WTC11 (cell line): ENCODE measurements at regions not wholly inside any gene's neighbourhood (a gene's known extent, or its start where the extent isn't known, plus 50 kb on each side); places are given as distances from the start of the nearest gene placed in this dataset.

ENCODE experiments used
- ATAC-seq: fragments of 200-7000 bp; cut with Tn5 transposase; 2 replicates; pipeline ENCODE4 v1.10.0; 2021; ENCODE audit warnings: mild to moderate bottlenecking, moderate library complexity
- CTCF ChIA-PET: fragments of 300-600 bp; sonication (Branson Sonifier 250); formaldehyde crosslinking; loops from one replicate; lab custom pipeline; 2021; ENCODE audit warnings: antibody characterized with exemption; lab: Charles Lee
- POLR2A ChIA-PET: fragments of 350-600 bp; sonication (Branson Sonifier 250); formaldehyde crosslinking; loops from one replicate; lab custom pipeline; 2021; ENCODE audit warnings: antibody characterized with exemption; lab: Charles Lee
- DNase-seq: peaks from one replicate; pipeline ENCODE4 v3.0.0; 2021; ENCODE audit warnings: low spot score
- H3K27ac Mint-ChIP-seq: 2 replicates; pipeline ENCODE4 v1.8.0; 2021; ENCODE audit warnings: mixed read lengths
- H3K27me3 Mint-ChIP-seq: 2 replicates; pipeline ENCODE4 v1.8.0; 2021; ENCODE audit warnings: low read depth, mild to moderate bottlenecking, moderate library complexity, mixed read lengths
- H3K36me3 Mint-ChIP-seq: 2 replicates; pipeline ENCODE4 v1.8.0; 2021; ENCODE audit warnings: mixed read lengths
- H3K4me1 Mint-ChIP-seq: 2 replicates; pipeline ENCODE4 v1.8.0; 2022; ENCODE audit warnings: mixed read lengths
- H3K4me3 Mint-ChIP-seq: 2 replicates; pipeline ENCODE4 v1.8.0; 2021; ENCODE audit warnings: mild to moderate bottlenecking, moderate library complexity, mixed read lengths
- H3K9me3 Mint-ChIP-seq: 2 replicates; pipeline ENCODE4 v1.8.0; 2021; ENCODE audit warnings: mixed read lengths
- ARID4B ChIP-seq: sonication (generic); formaldehyde crosslinking; IDR thresholded peaks from 2 replicates; pipeline ENCODE4 v1.8.0; 2023; ENCODE audit warnings: missing genetic modification reagents, mild to moderate bottlenecking, borderline replicate concordance
- CBFB ChIP-seq: sonication (generic); formaldehyde crosslinking; IDR thresholded peaks from 2 replicates; pipeline ENCODE4 v1.8.1; 2022; ENCODE audit warnings: mild to moderate bottlenecking, low read depth, missing genetic modification reagents
- NFYB ChIP-seq: sonication (generic); formaldehyde crosslinking; conservative IDR thresholded peaks from 2 replicates; pipeline ENCODE4 v1.8.0; 2022; ENCODE audit warnings: low read depth, missing genetic modification reagents
- NR1H2 ChIP-seq: sonication (generic); formaldehyde crosslinking; IDR thresholded peaks from 2 replicates; pipeline ENCODE4 v1.9.0; 2021; ENCODE audit warnings: mild to moderate bottlenecking, moderate library complexity, missing genetic modification reagents
- NR2C2 ChIP-seq: sonication (generic); formaldehyde crosslinking; IDR thresholded peaks from 2 replicates; pipeline ENCODE4 v1.8.0; 2022; ENCODE audit warnings: mild to moderate bottlenecking, missing genetic modification reagents
- PRRX2 ChIP-seq: fragments of 250-450 bp; sonication (Bioruptor Pico); IDR thresholded peaks from 2 replicates; pipeline ENCODE4 v1.8.0; 2021; ENCODE audit warnings: mild to moderate bottlenecking
- RORB ChIP-seq: fragments of 250-450 bp; sonication (Bioruptor Pico); IDR thresholded peaks from 2 replicates; pipeline ENCODE4 v1.9.0; 2021; ENCODE audit warnings: mild to moderate bottlenecking
- SMAD4 ChIP-seq: sonication (generic); formaldehyde crosslinking; IDR thresholded peaks from 2 replicates; pipeline ENCODE4 v1.8.0; 2022; ENCODE audit warnings: mild to moderate bottlenecking, missing genetic modification reagents
- SP1 ChIP-seq: sonication (generic); formaldehyde crosslinking; conservative IDR thresholded peaks from 2 replicates; pipeline ENCODE4 v1.8.1; 2022; ENCODE audit warnings: missing genetic modification reagents
- TCF7 ChIP-seq: sonication (generic); formaldehyde crosslinking; IDR thresholded peaks from 2 replicates; pipeline ENCODE4 v1.8.0; 2022; ENCODE audit warnings: mild to moderate bottlenecking, low read depth, missing genetic modification reagents, moderate library complexity
- TEAD1 ChIP-seq: sonication (generic); formaldehyde crosslinking; IDR thresholded peaks from 2 replicates; pipeline ENCODE4 v1.8.0; 2022; ENCODE audit warnings: mild to moderate bottlenecking, missing genetic modification reagents
- TEAD4 ChIP-seq: sonication (generic); formaldehyde crosslinking; IDR thresholded peaks from 2 replicates; pipeline ENCODE4 v1.8.0; 2022; ENCODE audit warnings: mild to moderate bottlenecking, missing genetic modification reagents
- ZNF121 ChIP-seq: sonication (generic); formaldehyde crosslinking; IDR thresholded peaks from 2 replicates; pipeline ENCODE4 v1.8.0; 2023; ENCODE audit warnings: missing genetic modification reagents
- ZNF138 ChIP-seq: sonication (generic); formaldehyde crosslinking; conservative IDR thresholded peaks from 2 replicates; pipeline ENCODE4 v1.8.1; 2022; ENCODE audit warnings: mild to moderate bottlenecking, moderate library complexity, missing genetic modification reagents
- ZNF671 ChIP-seq: fragments of 250-450 bp; sonication (Bioruptor Pico); IDR thresholded peaks from 2 replicates; pipeline ENCODE4 v1.8.0; 2021; ENCODE audit warnings: mild to moderate bottlenecking
- TF ChIP-seq, protein P1 (sequence below): sonication (generic); formaldehyde crosslinking; conservative IDR thresholded peaks from 2 replicates; pipeline ENCODE4 v1.8.1; 2023; ENCODE audit warnings: mild to moderate bottlenecking, low read depth, missing genetic modification reagents, moderate library complexity
- TF ChIP-seq, protein P2 (sequence below): sonication (generic); formaldehyde crosslinking; IDR thresholded peaks from 2 replicates; pipeline ENCODE4 v1.8.1; 2023; ENCODE audit warnings: mild to moderate bottlenecking, missing genetic modification reagents, moderate library complexity
- TF ChIP-seq, protein P3 (sequence below): sonication (generic); formaldehyde crosslinking; IDR thresholded peaks from 2 replicates; pipeline ENCODE4 v1.8.1; 2023; ENCODE audit warnings: mild to moderate bottlenecking, missing genetic modification reagents, moderate library complexity
- TF ChIP-seq, protein P4 (sequence below): sonication (generic); formaldehyde crosslinking; IDR thresholded peaks from 2 replicates; pipeline ENCODE4 v1.8.0; 2023; ENCODE audit warnings: mild to moderate bottlenecking, missing genetic modification reagents

DNA sequence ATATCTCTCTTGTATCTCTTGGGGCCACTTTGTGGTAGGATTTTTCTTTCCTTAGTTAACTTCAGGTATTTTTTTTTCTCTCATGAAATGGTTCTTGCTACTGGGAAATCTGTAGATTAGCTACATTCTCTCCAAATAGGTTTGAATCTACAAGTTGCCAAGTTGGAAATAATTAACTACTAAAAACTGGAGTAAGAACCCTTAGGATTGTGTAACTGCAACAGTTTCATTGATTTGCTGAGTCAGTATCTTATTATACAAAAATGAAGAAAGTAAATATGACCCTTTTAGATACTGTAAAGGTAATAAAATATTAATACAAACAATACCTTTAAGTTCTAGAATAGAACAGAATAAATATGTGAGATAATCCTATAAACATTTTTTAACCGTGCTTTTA, 327.9 kb downstream of the CXXC4 start:
- CTCF ChIA-PET = no interaction called here
- ATAC-seq = no peak

GRCh38 chr4:104163820-104164219, 330.9 kb downstream of the CXXC4 start:
- no peak for DNase-seq

More for the DNA sequence above, 327.9 kb downstream of the CXXC4 start:
- Mint-ChIP-seq H3K4me1 (no peaks in the 10 kb centered on the region), H3K27ac (no peak overlapping the region), H3K4me3 (no peak overlapping the region), H3K27me3 (no peaks in the 10 kb centered on the region), H3K9me3 (no peaks in the 10 kb centered on the region)
- DNase-seq = no peak
- POLR2A ChIA-PET = no interaction called here
- TF ChIP-seq, protein P1, sequence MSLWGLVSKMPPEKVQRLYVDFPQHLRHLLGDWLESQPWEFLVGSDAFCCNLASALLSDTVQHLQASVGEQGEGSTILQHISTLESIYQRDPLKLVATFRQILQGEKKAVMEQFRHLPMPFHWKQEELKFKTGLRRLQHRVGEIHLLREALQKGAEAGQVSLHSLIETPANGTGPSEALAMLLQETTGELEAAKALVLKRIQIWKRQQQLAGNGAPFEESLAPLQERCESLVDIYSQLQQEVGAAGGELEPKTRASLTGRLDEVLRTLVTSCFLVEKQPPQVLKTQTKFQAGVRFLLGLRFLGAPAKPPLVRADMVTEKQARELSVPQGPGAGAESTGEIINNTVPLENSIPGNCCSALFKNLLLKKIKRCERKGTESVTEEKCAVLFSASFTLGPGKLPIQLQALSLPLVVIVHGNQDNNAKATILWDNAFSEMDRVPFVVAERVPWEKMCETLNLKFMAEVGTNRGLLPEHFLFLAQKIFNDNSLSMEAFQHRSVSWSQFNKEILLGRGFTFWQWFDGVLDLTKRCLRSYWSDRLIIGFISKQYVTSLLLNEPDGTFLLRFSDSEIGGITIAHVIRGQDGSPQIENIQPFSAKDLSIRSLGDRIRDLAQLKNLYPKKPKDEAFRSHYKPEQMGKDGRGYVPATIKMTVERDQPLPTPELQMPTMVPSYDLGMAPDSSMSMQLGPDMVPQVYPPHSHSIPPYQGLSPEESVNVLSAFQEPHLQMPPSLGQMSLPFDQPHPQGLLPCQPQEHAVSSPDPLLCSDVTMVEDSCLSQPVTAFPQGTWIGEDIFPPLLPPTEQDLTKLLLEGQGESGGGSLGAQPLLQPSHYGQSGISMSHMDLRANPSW (CRISPR knock-in tag) = no peak
- TF ChIP-seq, protein P2, sequence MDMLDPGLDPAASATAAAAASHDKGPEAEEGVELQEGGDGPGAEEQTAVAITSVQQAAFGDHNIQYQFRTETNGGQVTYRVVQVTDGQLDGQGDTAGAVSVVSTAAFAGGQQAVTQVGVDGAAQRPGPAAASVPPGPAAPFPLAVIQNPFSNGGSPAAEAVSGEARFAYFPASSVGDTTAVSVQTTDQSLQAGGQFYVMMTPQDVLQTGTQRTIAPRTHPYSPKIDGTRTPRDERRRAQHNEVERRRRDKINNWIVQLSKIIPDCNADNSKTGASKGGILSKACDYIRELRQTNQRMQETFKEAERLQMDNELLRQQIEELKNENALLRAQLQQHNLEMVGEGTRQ (CRISPR knock-in tag) = no peak
- TF ChIP-seq SMAD4 = no peak
- TF ChIP-seq, all 79 proteins: peak for 0
- no peaks in the 10 kb centered on the region for H3K36me3 Mint-ChIP-seq

GRCh38 chr4:104146048-104146447, 348.6 kb downstream of the CXXC4 start:
- Mint-ChIP-seq H3K27ac (no peak overlapping the region), H3K27me3 (no peaks in the 10 kb centered on the region), H3K36me3 (no peaks in the 10 kb centered on the region), H3K9me3 (no peaks in the 10 kb centered on the region), H3K4me1 (no peaks in the 10 kb centered on the region; the same call in 1 of the 2 replicates), H3K4me3 (no peak overlapping the region)
- ATAC-seq (no peak), DNase-seq (no peak)
- ChIA-PET CTCF (no interaction called here), POLR2A (no interaction called here)
- TF ChIP-seq TCF7 (CRISPR knock-in tag) (no peak), ARID4B (CRISPR knock-in tag) (no peak), SP1 (CRISPR knock-in tag) (no peak), NFYB (CRISPR knock-in tag) (no peak), SMAD4 (no peak), ZNF138 (CRISPR knock-in tag) (no peak), RORB (CRISPR knock-in tag) (no peak), CBFB (CRISPR knock-in tag) (no peak), TEAD1 (CRISPR knock-in tag) (no peak), NR2C2 (CRISPR knock-in tag) (no peak), ZNF121 (CRISPR knock-in tag) (no peak), NR1H2 (CRISPR knock-in tag) (no peak), ZNF671 (CRISPR knock-in tag) (no peak), TEAD4 (CRISPR knock-in tag) (no peak)
- TF ChIP-seq, protein P3, sequence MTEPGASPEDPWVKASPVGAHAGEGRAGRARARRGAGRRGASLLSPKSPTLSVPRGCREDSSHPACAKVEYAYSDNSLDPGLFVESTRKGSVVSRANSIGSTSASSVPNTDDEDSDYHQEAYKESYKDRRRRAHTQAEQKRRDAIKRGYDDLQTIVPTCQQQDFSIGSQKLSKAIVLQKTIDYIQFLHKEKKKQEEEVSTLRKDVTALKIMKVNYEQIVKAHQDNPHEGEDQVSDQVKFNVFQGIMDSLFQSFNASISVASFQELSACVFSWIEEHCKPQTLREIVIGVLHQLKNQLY (CRISPR knock-in tag) = no peak

More at GRCh38 chr4:104163820-104164219, 330.9 kb downstream of the CXXC4 start:
- ATAC-seq = no peak
- ChIA-PET CTCF (no interaction called here), POLR2A (no interaction called here)
- H3K36me3 Mint-ChIP-seq = no peaks in the 10 kb centered on the region
- no peak for TF ChIP-seq RORB (CRISPR knock-in tag)
- TF ChIP-seq, protein P4, sequence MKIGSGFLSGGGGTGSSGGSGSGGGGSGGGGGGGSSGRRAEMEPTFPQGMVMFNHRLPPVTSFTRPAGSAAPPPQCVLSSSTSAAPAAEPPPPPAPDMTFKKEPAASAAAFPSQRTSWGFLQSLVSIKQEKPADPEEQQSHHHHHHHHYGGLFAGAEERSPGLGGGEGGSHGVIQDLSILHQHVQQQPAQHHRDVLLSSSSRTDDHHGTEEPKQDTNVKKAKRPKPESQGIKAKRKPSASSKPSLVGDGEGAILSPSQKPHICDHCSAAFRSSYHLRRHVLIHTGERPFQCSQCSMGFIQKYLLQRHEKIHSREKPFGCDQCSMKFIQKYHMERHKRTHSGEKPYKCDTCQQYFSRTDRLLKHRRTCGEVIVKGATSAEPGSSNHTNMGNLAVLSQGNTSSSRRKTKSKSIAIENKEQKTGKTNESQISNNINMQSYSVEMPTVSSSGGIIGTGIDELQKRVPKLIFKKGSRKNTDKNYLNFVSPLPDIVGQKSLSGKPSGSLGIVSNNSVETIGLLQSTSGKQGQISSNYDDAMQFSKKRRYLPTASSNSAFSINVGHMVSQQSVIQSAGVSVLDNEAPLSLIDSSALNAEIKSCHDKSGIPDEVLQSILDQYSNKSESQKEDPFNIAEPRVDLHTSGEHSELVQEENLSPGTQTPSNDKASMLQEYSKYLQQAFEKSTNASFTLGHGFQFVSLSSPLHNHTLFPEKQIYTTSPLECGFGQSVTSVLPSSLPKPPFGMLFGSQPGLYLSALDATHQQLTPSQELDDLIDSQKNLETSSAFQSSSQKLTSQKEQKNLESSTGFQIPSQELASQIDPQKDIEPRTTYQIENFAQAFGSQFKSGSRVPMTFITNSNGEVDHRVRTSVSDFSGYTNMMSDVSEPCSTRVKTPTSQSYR (CRISPR knock-in tag) = no peak
- TF ChIP-seq PRRX2 (CRISPR knock-in tag) = no peak
- no peaks in the 10 kb centered on the region for H3K4me1 Mint-ChIP-seq
- H3K27ac Mint-ChIP-seq = no peak overlapping the region
- H3K27me3 Mint-ChIP-seq = no peaks in the 10 kb centered on the region
- H3K4me3 Mint-ChIP-seq = no peak overlapping the region
- no peaks in the 10 kb centered on the region for H3K9me3 Mint-ChIP-seq
